Activated CD8-positive, alpha-beta memory T cell treated with anti-CD3 and anti-CD28 coated beads, Interleukin-2, amount 10 ng/mL, durations not matched to agents 7 days and 5 days (primary cell): ENCODE measurements at regions not wholly inside any gene's neighbourhood (a gene's known extent, or its start where the extent isn't known, plus 50 kb on each side); places are given as distances from the start of the nearest gene placed in this dataset.

Experiments
- ATAC-seq: fragments of 150-1000 bp; cut with Tn5 transposase; one replicate; pipeline ENCODE4 v1.10.0; 2021; ENCODE audit warnings: moderate library complexity
- CTCF ChIA-PET: fragments of 350-600 bp; sonication (Branson Sonifier 250); formaldehyde crosslinking; loops from one replicate; lab custom pipeline; 2021; ENCODE audit warnings: antibody characterized with exemption; lab: Charles Lee
- DNase-seq: peaks from one replicate; pipeline ENCODE4 v3.0.0-alpha.2; 2020
- H3K27ac Mint-ChIP-seq: one replicate; pipeline ENCODE4 v1.8.0; 2021; ENCODE audit warnings: mild to moderate bottlenecking, mixed read lengths
- H3K27me3 Mint-ChIP-seq: one replicate; pipeline ENCODE4 v1.8.0; 2021; ENCODE audit warnings: mixed read lengths
- H3K36me3 Mint-ChIP-seq: one replicate; pipeline ENCODE4 v1.8.0; 2021; ENCODE audit warnings: mild to moderate bottlenecking, mixed read lengths
- H3K4me1 Mint-ChIP-seq: one replicate; pipeline ENCODE4 v1.8.0; 2021; ENCODE audit warnings: mixed read lengths
- H3K4me3 Mint-ChIP-seq: one replicate; pipeline ENCODE4 v1.8.0; 2021; ENCODE audit warnings: mild to moderate bottlenecking, moderate library complexity, mixed read lengths
- H3K9me3 Mint-ChIP-seq: one replicate; pipeline ENCODE4 v1.8.0; 2022; ENCODE audit warnings: low read depth, mixed read lengths

DNA sequence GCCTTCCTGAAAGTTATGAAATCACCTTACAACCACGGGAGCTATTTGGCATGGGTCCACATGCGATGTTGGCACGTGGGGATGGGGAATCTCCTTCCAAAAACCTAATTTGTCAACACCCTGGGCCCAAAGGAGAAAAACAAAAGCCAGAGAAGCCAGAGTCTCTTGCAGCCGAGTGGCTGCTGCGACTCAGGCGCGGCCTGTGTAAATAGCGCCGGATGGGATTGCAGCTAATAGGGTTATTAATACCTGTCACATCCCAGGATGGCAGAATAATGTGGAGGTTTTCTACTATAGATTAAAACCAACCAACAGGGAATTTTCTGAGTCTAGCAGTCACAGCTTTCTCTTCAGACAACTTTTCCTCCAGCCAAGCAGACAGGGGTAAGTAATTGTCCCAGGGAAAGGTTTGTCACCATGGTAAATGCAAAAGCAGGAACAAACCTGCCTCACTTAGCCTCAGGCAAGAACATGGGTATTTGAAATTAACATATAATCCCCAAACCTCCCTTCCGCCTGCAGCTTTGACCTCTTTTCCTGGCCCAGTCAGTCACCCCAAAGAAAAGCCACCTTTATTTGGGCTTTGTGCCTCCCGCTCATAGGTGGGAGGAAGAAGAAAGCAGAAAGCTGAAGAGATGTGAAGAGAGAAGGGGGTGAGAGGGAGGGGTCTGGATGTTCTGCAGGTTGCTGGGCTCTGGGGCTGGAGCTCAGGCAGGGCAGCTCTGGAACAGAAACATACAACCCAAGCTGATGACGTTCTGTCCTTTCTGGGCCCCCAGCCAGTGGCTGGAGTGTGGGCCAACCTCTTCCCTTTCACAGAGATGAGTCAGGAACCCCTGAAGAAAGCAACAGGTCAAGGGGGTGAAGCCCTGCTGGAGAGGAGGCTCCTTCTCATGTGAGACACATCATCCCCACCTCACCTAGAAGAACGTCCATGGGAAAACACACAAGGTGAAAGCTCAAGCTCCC lies 376.5 kb downstream of the NXPE2 start:
- Mint-ChIP-seq H3K4me3 (no peak overlapping the region), H3K36me3 (no peaks in the 10 kb centered on the region), H3K27ac (no peak overlapping the region), H3K4me1 (no peaks in the 10 kb centered on the region), H3K9me3 (peaks cover 6% of the 10 kb centered on the region), H3K27me3 (no peaks in the 10 kb centered on the region)
- ATAC-seq: no peak
- CTCF ChIA-PET: no interaction called here
- no peak for DNase-seq

DNA sequence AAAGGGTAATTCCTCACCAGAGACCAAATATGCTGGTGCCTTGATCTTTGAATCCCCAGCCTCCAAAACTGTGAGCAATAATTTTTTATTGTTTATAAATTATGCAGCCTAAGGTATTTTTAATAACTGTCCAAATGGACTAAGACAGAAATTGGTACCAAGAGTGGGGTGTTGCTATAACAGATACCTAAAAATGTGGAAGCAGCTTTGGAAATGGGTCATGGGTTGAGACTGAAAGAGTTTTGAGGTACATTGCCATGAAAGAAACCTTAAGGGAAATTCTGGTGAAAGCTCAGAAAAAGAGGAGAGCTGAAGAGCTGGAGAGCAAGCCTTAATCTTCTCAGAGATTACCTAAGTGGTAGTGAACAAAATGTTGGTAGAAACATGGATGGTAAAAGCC lies 378.2 kb downstream of the NXPE2 start:
- DNase-seq: no peak
- H3K4me3 Mint-ChIP-seq: no peak overlapping the region
- H3K4me1 Mint-ChIP-seq: no peaks in the 10 kb centered on the region
- no peaks in the 10 kb centered on the region for H3K36me3 Mint-ChIP-seq
- peaks cover 6% of the 10 kb centered on the region for H3K9me3 Mint-ChIP-seq
- H3K27ac Mint-ChIP-seq: no peak overlapping the region
- CTCF ChIA-PET: no interaction called here
- no peak for ATAC-seq
- H3K27me3 Mint-ChIP-seq: no peaks in the 10 kb centered on the region

DNA sequence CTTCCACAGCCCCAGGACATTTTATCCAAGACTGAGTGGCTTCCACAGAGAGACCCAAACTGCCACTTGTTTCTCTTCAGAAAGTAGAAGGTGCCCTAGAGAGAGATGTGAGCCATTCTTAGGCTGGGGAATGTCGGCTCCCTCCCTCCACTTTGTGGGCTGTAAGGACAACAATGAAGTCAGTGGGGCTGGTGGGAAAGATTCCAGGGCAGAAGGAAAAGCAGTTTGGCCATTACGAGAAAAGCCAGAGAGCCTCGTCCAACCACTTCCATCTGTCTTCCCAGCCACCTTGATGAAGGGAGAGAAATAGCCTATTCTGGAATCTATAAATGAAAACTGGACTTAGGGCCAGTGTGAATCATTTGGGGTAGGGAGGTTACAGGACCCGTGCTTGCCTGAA lies 382.5 kb downstream of the NXPE2 start:
- H3K4me1 Mint-ChIP-seq: no peaks in the 10 kb centered on the region
- no peaks in the 10 kb centered on the region for H3K27me3 Mint-ChIP-seq
- CTCF ChIA-PET: no interaction called here
- DNase-seq: no peak
- no peak for ATAC-seq
- H3K36me3 Mint-ChIP-seq: no peaks in the 10 kb centered on the region
- peaks cover 5% of the 10 kb centered on the region for H3K9me3 Mint-ChIP-seq
- H3K4me3 Mint-ChIP-seq: no peak overlapping the region
- no peak overlapping the region for H3K27ac Mint-ChIP-seq

DNA sequence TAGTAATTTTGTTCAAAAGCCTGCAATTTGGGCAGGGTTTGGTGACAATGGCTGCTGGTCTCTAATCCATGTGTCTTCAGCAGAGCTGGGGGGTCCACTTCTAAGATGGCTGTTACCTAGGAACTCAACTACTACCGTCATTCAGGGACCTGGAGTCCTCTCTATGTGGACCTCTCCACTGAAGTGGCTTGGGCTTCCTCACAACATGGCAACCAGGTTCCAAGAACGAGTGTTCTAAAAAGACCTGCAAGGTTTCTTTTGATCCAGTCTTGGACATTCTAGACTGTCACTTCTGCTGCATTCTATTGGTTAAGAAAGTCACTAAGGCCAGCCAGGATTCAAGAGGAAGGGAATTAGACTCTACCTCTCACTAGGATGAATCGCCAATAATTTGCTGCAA lies 387.0 kb downstream of the NXPE2 start:
- CTCF ChIA-PET: no interaction called here
- H3K4me3 Mint-ChIP-seq: no peak overlapping the region

DNA sequence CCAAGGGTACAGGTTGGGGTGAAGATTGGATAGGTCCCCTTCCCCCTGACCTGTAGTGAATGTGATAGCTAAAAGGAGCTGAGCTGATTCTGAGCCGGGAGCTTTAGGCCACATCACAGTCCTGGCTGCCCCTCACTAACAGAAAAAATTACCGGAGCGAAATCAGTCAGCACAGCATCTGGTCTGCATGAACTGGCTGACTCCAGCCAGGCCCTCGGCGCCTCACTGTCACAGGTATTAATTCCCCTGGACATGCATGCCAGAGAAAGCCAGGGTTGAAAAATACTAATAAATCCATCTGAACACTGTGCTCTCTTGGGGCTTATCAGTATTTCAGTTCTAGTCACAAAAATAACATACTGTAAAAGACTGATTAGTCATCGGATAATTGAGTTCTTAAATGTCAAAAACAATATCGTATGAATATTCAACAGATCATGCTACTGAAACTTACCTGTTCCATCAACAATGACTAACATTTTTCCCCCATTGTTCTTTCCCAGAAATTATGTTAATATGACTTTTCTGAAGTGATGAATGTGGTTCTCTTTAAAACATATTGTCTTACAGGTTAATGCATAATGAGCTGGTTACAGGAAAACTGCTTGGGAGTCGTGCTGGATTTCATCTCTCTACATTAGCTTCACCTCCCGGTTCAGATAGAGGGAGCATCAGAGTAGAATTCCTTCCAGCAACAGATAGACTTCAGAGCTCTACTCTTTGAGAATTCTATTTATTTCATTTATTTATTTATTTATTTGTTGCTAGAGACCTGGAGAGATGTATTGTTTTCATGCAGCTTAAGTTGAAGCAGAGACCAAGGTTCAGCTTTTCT lies 387.7 kb downstream of the NXPE2 start:
- H3K4me3 Mint-ChIP-seq: no peak overlapping the region
- CTCF ChIA-PET: no interaction called here
- no peak overlapping the region for H3K27ac Mint-ChIP-seq
- no peak for DNase-seq
- no peaks in the 10 kb centered on the region for H3K4me1 Mint-ChIP-seq
- no peak for ATAC-seq
- H3K36me3 Mint-ChIP-seq: no peaks in the 10 kb centered on the region
- H3K9me3 Mint-ChIP-seq: no peaks in the 10 kb centered on the region
- H3K27me3 Mint-ChIP-seq: no peaks in the 10 kb centered on the region

More for the DNA sequence above, 387.0 kb downstream of the NXPE2 start:
- H3K9me3 Mint-ChIP-seq: no peaks in the 10 kb centered on the region
- H3K27ac Mint-ChIP-seq: no peak overlapping the region
- DNase-seq (no peak), ATAC-seq (no peak)
- H3K36me3 Mint-ChIP-seq: no peaks in the 10 kb centered on the region
- H3K27me3 Mint-ChIP-seq: no peaks in the 10 kb centered on the region
- H3K4me1 Mint-ChIP-seq: no peaks in the 10 kb centered on the region

DNA sequence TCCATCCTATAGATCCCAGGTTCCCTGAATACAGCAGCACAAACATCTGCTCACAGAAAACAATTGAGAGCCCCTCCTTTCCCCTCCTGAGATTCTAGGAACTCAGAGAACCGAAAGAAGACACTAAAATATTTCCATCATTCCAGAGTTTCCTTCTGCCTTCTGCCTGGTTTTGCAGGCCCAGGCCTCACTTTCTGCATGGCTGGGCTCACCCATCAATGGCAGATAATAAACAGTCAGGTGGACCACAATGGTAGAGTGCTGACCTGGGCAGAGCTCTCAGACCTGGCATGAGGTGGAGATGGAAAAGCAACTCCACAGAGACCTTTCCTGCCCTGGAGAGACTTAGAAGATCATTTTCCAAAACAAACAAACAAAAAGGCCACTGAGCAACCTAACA lies 389.1 kb downstream of the NXPE2 start:
- Mint-ChIP-seq H3K36me3 (no peaks in the 10 kb centered on the region), H3K27ac (no peak overlapping the region), H3K4me3 (no peak overlapping the region), H3K9me3 (no peaks in the 10 kb centered on the region), H3K27me3 (no peaks in the 10 kb centered on the region), H3K4me1 (no peaks in the 10 kb centered on the region)
- DNase-seq (no peak), ATAC-seq (no peak)
- CTCF ChIA-PET: no interaction called here

DNA sequence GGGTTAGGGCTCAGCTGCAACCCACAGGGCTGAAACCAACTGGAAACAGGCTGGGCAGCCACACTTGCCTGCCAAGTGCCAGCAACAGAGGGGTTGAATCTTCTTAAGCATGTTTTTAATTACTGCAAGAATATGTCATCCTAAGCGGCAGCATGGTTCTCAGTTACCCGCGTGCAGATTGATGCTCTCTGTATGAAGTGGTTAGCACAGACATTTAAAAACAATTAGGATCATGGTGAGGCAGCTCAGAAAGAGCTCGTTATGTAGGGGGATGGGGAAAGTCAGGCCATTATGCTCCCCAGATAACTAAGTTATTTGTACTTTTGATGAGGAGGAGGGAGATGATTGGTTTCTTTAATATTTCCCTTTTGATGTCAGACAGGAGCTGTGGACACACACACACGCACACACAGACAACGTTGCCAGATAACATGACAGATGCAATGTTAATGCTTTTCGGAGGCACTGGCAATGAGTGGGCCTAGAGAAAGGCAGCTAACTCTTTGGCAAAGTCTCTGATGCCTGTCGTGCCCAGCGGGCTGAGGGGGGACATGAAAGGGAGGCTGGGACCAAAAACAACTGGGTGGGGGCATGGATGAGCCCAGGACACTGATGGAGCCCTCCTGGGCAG lies 389.7 kb downstream of the NXPE2 start:
- CTCF ChIA-PET: no interaction called here
- Mint-ChIP-seq H3K9me3 (no peaks in the 10 kb centered on the region), H3K27ac (no peak overlapping the region), H3K4me3 (no peak overlapping the region), H3K36me3 (no peaks in the 10 kb centered on the region), H3K27me3 (no peaks in the 10 kb centered on the region), H3K4me1 (no peaks in the 10 kb centered on the region)
- DNase-seq (no peak), ATAC-seq (no peak)

DNA sequence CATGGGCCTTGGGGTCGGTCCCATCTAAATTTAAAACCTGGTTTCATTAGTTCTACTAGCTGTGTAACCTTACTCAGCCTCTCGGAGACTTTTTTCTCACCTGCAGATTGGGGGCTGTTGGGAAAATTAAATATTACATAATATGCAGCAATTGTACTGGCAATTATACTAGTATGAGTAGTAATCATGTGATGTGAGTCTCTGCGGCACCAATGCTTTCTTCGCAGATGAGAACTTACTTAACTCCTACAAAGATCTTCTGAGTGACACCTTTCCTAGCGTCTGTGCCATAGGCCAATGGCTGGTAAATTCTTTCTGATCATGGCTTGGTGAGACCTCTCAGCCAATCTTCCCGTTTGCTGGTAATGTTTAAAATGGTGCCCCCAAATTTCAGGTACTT lies 391.3 kb downstream of the NXPE2 start:
- DNase-seq (no peak), ATAC-seq (no peak)
- H3K36me3 Mint-ChIP-seq: no peaks in the 10 kb centered on the region
- no peaks in the 10 kb centered on the region for H3K27me3 Mint-ChIP-seq
- no peak overlapping the region for H3K27ac Mint-ChIP-seq
- no peak overlapping the region for H3K4me3 Mint-ChIP-seq
- CTCF ChIA-PET: no interaction called here
- no peaks in the 10 kb centered on the region for H3K9me3 Mint-ChIP-seq
- H3K4me1 Mint-ChIP-seq: no peaks in the 10 kb centered on the region

DNA sequence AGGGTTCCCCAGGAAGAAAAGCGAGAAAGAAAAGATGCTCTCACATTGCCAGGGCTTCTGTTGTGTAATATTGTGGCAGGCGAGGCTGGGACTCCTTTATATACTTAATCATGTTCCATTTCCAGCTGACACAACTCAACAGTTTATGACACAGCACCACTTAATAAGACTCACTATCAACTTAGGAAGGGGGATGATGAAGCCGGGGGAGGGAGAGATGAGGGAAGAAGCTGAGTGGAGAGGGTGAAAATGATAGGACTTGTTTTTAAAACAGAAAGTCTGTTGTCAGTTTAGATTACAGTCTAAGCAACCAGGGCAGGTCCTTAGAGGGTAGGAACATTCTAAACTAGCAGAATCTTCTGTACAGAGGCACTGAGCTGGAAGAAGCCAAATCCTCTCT lies 397.0 kb downstream of the NXPE2 start:
- no peaks in the 10 kb centered on the region for H3K36me3 Mint-ChIP-seq
- H3K27ac Mint-ChIP-seq: no peak overlapping the region
- no peaks in the 10 kb centered on the region for H3K27me3 Mint-ChIP-seq
- ATAC-seq (no peak), DNase-seq (no peak)
- no peaks in the 10 kb centered on the region for H3K9me3 Mint-ChIP-seq
- no peaks in the 10 kb centered on the region for H3K4me1 Mint-ChIP-seq
- CTCF ChIA-PET: no interaction called here
- no peak overlapping the region for H3K4me3 Mint-ChIP-seq

DNA sequence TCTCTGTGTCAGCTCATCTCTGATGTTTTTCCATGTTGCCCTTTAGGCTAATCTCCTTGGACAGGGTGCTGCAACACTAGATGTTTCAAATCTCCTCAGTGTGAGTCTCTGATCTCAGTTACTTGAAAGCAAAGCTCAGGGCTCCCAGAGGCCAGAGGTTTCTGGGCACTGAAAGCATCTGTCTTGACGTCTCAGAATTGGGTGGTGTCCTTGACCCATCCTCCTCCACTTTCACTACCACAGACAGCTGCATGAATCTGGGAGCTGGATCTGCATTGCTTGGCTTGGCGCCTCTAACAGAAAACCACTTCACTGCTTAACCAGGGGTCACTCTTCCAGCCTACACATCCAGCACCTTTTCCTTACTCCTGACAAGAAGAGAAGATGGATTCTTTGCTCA lies 399.4 kb downstream of the NXPE2 start:
- CTCF ChIA-PET: no interaction called here
- H3K27me3 Mint-ChIP-seq: no peaks in the 10 kb centered on the region

DNA sequence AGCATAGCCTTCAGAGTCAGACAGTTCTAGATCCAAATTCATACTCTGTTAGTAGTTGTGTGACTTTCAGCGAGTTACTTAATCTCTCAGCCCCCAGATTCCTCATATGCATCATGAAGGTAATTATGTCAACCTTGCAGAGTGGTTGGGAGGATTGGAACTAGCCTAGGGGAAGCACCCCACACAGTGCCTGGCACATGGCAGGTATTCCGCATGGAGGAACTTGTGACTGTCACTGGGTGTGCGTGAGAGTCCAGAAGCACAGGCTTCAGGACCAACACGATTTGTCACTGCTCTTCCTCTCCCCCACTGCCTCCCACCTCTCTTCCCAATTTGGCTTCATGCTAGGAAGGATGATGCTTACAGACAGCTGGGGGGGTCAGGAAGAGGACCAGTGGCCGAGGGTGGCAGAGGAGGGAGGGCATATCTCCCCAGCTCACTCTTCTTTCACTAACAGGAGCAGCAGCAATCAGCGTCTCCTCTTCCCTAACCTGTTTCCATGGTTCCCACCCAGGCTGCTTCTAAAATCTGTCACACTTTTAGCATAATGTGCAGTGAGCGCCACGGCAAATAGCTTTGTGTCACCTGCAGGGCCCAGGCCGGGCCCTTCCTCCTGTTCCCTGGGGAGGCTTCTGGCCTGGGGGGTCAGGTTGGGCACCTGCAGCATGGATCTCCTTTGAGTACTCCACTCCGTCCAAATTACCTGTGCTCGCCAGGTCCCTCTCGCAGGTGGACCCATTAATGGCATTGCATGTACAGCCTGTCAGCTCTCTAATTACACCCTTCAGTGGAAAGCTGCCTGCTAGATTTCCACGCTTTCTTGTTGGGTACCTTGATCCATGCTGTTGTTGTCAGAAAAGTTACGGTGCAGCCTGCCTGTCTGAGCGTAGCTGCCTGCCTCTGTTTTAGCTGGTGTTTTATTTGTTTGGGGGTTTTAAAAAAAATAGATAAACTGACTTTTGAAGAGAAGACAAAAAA lies 400.4 kb downstream of the NXPE2 start:
- no peaks in the 10 kb centered on the region for H3K36me3 Mint-ChIP-seq
- ATAC-seq (no peak), DNase-seq (no peak)
- CTCF ChIA-PET: no interaction called here
- H3K9me3 Mint-ChIP-seq: no peaks in the 10 kb centered on the region
- H3K4me1 Mint-ChIP-seq: no peaks in the 10 kb centered on the region
- H3K27me3 Mint-ChIP-seq: no peaks in the 10 kb centered on the region
- no peak overlapping the region for H3K27ac Mint-ChIP-seq
- H3K4me3 Mint-ChIP-seq: no peak overlapping the region

More for the DNA sequence above, 399.4 kb downstream of the NXPE2 start:
- Mint-ChIP-seq H3K9me3 (no peaks in the 10 kb centered on the region), H3K36me3 (no peaks in the 10 kb centered on the region), H3K4me3 (no peak overlapping the region), H3K4me1 (no peaks in the 10 kb centered on the region), H3K27ac (no peak overlapping the region)
- DNase-seq (no peak), ATAC-seq (no peak)

DNA sequence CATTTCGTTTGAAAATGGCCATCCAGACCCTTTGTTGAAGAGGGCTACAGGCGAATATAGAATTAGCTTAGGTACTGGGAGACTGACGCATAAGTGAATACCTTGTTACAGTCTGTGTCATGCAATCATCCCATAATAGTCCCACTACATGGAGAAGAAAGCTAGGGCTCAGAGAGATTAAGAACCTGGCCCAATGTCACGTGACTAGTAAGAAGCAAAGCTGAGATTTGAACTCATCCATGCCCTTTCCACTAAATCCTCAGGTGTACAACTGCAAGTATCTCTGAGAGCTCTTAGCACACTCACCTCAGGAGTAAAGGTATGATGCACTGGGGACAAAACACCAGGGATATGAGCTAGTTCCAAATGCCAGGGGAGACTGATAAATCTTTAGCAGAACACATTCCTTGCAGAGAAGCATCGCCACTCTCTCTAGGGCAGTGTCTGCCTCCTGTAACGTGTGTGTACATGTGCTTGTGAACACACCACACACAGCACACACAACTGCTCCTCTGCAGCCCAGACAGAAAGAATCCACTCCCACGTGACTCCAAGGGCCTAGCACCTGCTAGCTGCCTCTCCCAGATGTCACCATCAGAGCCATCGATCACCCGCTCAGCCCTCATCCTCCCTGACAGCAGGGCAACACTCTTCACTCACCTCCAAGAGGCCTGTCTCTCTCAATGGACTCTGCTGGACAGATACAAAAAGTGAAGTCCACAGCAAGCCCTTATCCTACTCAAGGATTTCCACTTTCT lies 402.8 kb downstream of the NXPE2 start:
- CTCF ChIA-PET: no interaction called here
- ATAC-seq: no peak
- H3K9me3 Mint-ChIP-seq: no peaks in the 10 kb centered on the region
- no peaks in the 10 kb centered on the region for H3K4me1 Mint-ChIP-seq
- no peak overlapping the region for H3K4me3 Mint-ChIP-seq
- no peak overlapping the region for H3K27ac Mint-ChIP-seq
- no peak for DNase-seq
- no peaks in the 10 kb centered on the region for H3K36me3 Mint-ChIP-seq
- H3K27me3 Mint-ChIP-seq: no peaks in the 10 kb centered on the region
